Left cardiac atrium (tissue), 4 donors: ENCODE measurements at regions not wholly inside any gene's neighbourhood (a gene's known extent, or its start where the extent isn't known, plus 50 kb on each side); places are given as distances from the start of the nearest gene placed in this dataset.
A peak's percentile ranks its signal among the peaks of the same experiment; 100 is the strongest.
"Not testable (repeated sequence)": the region's sequence is repeated elsewhere in the genome, so short reads cannot be mapped to it uniquely, and the experiment has no call there.

ENCODE experiments used
- ATAC-seq, 2 donors: fragments of 200-7000 bp; cut with Tn5 transposase; one replicate each; pipeline ENCODE4 v1.9.1; 2020; ENCODE audit warnings: mild to moderate bottlenecking in 2 of 2, moderate library complexity in 2 of 2
- DNase-seq: peaks from one replicate; pipeline ENCODE4 v3.0.0-alpha.2; 2020
- intact Hi-C, 2 donors: fragments of 100-400 bp; cut with DNase I; formaldehyde crosslinking; loops; one replicate each; pipeline versions ENCODE4 v1.14.1 to v1.15.1; 2022 to 2023
- donor health status: DM: no; HTN: yes; CAD: no.
- donor health status: DM: no; HTN: yes; CAD: no; lungs with severe emphysema.
- donor health status: DM: yes; HTN: yes; CAD: no.
- donor health status: Dilated cardiomyopathy.

- DNase-seq, ATAC-seq, intact Hi-C loops: not testable (repeated sequence)
Observed at GRCh38 chr3:34079849-34080248, 281.4 kb downstream of the PDCD6IP start.

- ATAC-seq, intact Hi-C loops, DNase-seq: not testable (repeated sequence)
Observed at GRCh38 chr3:34090379-34090778, 291.9 kb downstream of the PDCD6IP start.

- DNase-seq: no peak
- ATAC-seq: no peak
- intact Hi-C loops: no loop called here
Observed at GRCh38 chr3:34090876-34091275, 292.4 kb downstream of the PDCD6IP start.

- ATAC-seq, intact Hi-C loops, DNase-seq: not testable (repeated sequence)
Observed at GRCh38 chr3:34094280-34094679, 295.9 kb downstream of the PDCD6IP start.

- no peak for ATAC-seq
- DNase-seq: no peak
- intact Hi-C loops: no loop called here
Observed at GRCh38 chr3:34102288-34102687, 303.9 kb downstream of the PDCD6IP start.

- ATAC-seq (no peak), DNase-seq (no peak)
- intact Hi-C loops: no loop called here
Observed at GRCh38 chr3:34106379-34106778, 307.9 kb downstream of the PDCD6IP start.

GRCh38 chr3:34106879-34107278 is 308.4 kb downstream of the PDCD6IP start:
- no peak for DNase-seq
- intact Hi-C loops: no loop called here
- ATAC-seq: no peak

GRCh38 chr3:34107669-34108068 is 309.2 kb downstream of the PDCD6IP start:
- intact Hi-C loops: no loop called here
- no peak for DNase-seq
- no peak for ATAC-seq

- no peak for ATAC-seq
- intact Hi-C loops: no loop called here
- DNase-seq: no peak
Observed at GRCh38 chr3:34109021-34109420, 310.6 kb downstream of the PDCD6IP start.

- ATAC-seq (no peak), DNase-seq (no peak)
- intact Hi-C loops: no loop called here
Observed at GRCh38 chr3:34109846-34110245, 311.4 kb downstream of the PDCD6IP start.

GRCh38 chr3:34111361-34111760 is 312.9 kb downstream of the PDCD6IP start:
- no peak for ATAC-seq
- intact Hi-C loops: no loop called here
- DNase-seq: no peak

GRCh38 chr3:34112261-34112660 is 313.8 kb downstream of the PDCD6IP start:
- intact Hi-C loops, DNase-seq, ATAC-seq: not testable (repeated sequence)

GRCh38 chr3:34131091-34131490 is 332.7 kb downstream of the PDCD6IP start:
- ATAC-seq: no peak
- no peak for DNase-seq
- intact Hi-C loops: no loop called here

GRCh38 chr3:34132069-34132692 is 333.8 kb downstream of the PDCD6IP start:
- intact Hi-C loops: no loop called here
- peak; percentile 23 for DNase-seq
- ATAC-seq: peak in 1 of 2 donors; percentile 33

- ATAC-seq: no peak
- intact Hi-C loops: no loop called here
- no peak for DNase-seq
Observed at GRCh38 chr3:34139566-34139965, 341.1 kb downstream of the PDCD6IP start.

GRCh38 chr3:34140616-34141015 is 342.2 kb downstream of the PDCD6IP start:
- no peak for DNase-seq
- no peak for ATAC-seq
- intact Hi-C loops: no loop called here

GRCh38 chr3:34141841-34142337 is 343.5 kb downstream of the PDCD6IP start:
- ATAC-seq (no peak), DNase-seq (no peak)
- intact Hi-C loops: no loop called here

GRCh38 chr3:34145796-34146195 is 347.4 kb downstream of the PDCD6IP start:
- no peak for DNase-seq
- ATAC-seq: no peak
- intact Hi-C loops: no loop called here

GRCh38 chr3:34146596-34146995 is 348.2 kb downstream of the PDCD6IP start:
- DNase-seq: no peak
- intact Hi-C loops: no loop called here

GRCh38 chr3:34150992-34151391 is 352.6 kb downstream of the PDCD6IP start:
- DNase-seq (no peak), ATAC-seq (no peak)
- intact Hi-C loops: no loop called here

More at GRCh38 chr3:34146596-34146995, 348.2 kb downstream of the PDCD6IP start:
- no peak for ATAC-seq

GRCh38 chr3:34152656-34153055 is 354.2 kb downstream of the PDCD6IP start:
- no peak for DNase-seq
- intact Hi-C loops: no loop called here
- ATAC-seq: no peak
